ENCODE measurements at regions not wholly inside any gene's neighbourhood (a gene's known extent, or its start where the extent isn't known, plus 50 kb on each side); places are given as distances from the start of the nearest gene placed in this dataset.

GRCh38 chr13:69603144-69603853 is 504.3 kb upstream of the ATXN8OS start:
- H3K9me3 ChIP-seq (ENCODE audit: insufficient read depth, low read length), result no peaks in the 10 kb centered on the region
- no peaks in the 10 kb centered on the region for H4K20me1 ChIP-seq (ENCODE audit: insufficient read depth, low read length)
- no peaks in the 10 kb centered on the region for H3K36me3 ChIP-seq (replicated peaks; ENCODE audit: low read depth, low read length)
- H3K27me3 ChIP-seq (ENCODE audit: low read depth, low read length), result no peaks in the 10 kb centered on the region
- no peak overlapping the region for H2AFZ ChIP-seq (ENCODE audit: low read depth, low read length)
- no peak overlapping the region for H3K4me2 ChIP-seq (ENCODE audit: low read length)
- H3K4me1 ChIP-seq (ENCODE audit: low read length), result no peaks in the 10 kb centered on the region
- H3K27ac ChIP-seq (ENCODE audit: low read length), result no peak overlapping the region
- TF ChIP-seq CTCF (IDR thresholded peaks at IDR 0.05; ENCODE audit: low read depth, low read length), result no peak
- TF ChIP-seq EZH2phosphoT487 (IDR thresholded peaks at IDR 0.05; ENCODE audit: low read depth), result no peak
- H3K79me2 ChIP-seq (ENCODE audit: low read length), result no peaks in the 10 kb centered on the region
- H3K9ac ChIP-seq (ENCODE audit: low read length), result no peak overlapping the region
- no peak overlapping the region for H3K4me3 ChIP-seq (ENCODE audit: low read length)

DNA sequence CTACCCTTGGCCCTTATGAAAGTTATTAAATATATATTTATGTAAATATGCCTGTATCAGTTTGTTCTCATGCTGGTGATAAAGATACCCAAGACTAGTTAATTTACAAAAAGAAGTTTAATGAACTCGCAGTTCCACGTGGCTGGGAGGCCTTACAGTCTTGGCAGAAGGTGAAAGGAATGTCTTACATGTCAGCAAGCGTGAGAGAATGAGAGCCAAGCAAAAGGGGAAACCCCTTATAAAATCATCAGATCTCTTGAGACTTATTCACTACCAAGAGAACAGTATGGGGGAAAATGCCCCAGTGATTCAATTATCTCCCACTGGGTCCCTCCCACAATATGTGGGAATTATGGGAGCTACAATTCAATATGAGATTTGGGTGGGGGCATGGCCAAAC is 506.0 kb upstream of the ATXN8OS start:
- Histone ChIP-seq H3K9me3 (ENCODE audit: insufficient read depth, low read length) (no peaks in the 10 kb centered on the region), H3K4me3 (ENCODE audit: low read length) (no peak overlapping the region), H3K4me1 (ENCODE audit: low read length) (no peaks in the 10 kb centered on the region), H3K79me2 (ENCODE audit: low read length) (no peaks in the 10 kb centered on the region), H4K20me1 (ENCODE audit: insufficient read depth, low read length) (no peaks in the 10 kb centered on the region), H3K27ac (ENCODE audit: low read length) (no peak overlapping the region), H2AFZ (ENCODE audit: low read depth, low read length) (no peak overlapping the region), H3K9ac (ENCODE audit: low read length) (no peak overlapping the region), H3K4me2 (ENCODE audit: low read length) (no peak overlapping the region), H3K27me3 (ENCODE audit: low read depth, low read length) (no peaks in the 10 kb centered on the region), H3K36me3 (replicated peaks; ENCODE audit: low read depth, low read length) (no peaks in the 10 kb centered on the region)
- no peak for TF ChIP-seq CTCF (IDR thresholded peaks at IDR 0.05; ENCODE audit: low read depth, low read length)
- TF ChIP-seq EZH2phosphoT487 (IDR thresholded peaks at IDR 0.05; ENCODE audit: low read depth), result no peak

DNA sequence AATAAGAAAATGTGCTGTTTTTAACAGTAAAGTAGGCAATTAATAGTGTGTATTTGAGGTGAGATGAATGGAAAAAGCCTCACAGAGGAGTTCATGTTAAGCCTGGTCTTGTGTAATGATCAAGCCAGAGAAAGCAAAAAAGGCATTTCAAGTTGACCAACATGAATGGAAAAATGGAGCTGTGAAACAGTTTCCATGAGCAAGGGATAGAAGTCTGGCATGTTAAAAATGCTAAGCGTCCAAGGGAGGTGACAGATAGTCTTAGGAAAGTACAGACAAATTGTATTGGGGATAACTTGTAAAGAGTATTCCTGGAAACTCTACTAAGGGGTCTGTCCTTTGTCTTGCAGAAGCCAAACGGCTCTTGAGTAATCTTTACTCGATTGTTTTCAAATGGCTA is 506.8 kb upstream of the ATXN8OS start:
- no peaks in the 10 kb centered on the region for H3K36me3 ChIP-seq (replicated peaks; ENCODE audit: low read depth, low read length)
- TF ChIP-seq EZH2phosphoT487 (IDR thresholded peaks at IDR 0.05; ENCODE audit: low read depth) (no peak), CTCF (IDR thresholded peaks at IDR 0.05; ENCODE audit: low read depth, low read length) (no peak)
- H3K9ac ChIP-seq (ENCODE audit: low read length), result no peak overlapping the region
- no peaks in the 10 kb centered on the region for H3K9me3 ChIP-seq (ENCODE audit: insufficient read depth, low read length)
- H3K4me2 ChIP-seq (ENCODE audit: low read length), result no peak overlapping the region
- H4K20me1 ChIP-seq (ENCODE audit: insufficient read depth, low read length), result no peaks in the 10 kb centered on the region
- no peak overlapping the region for H3K27ac ChIP-seq (ENCODE audit: low read length)
- no peak overlapping the region; the same call in 1 of the 2 replicates for H2AFZ ChIP-seq (ENCODE audit: low read depth, low read length)
- H3K4me1 ChIP-seq (ENCODE audit: low read length), result no peaks in the 10 kb centered on the region
- H3K4me3 ChIP-seq (ENCODE audit: low read length), result no peak overlapping the region
- H3K27me3 ChIP-seq (ENCODE audit: low read depth, low read length), result no peaks in the 10 kb centered on the region
- H3K79me2 ChIP-seq (ENCODE audit: low read length), result no peaks in the 10 kb centered on the region

GRCh38 chr13:69597088-69597487 is 510.5 kb upstream of the ATXN8OS start:
- Histone ChIP-seq H3K9ac (ENCODE audit: low read length) (no peak overlapping the region), H3K27ac (ENCODE audit: low read length) (no peak overlapping the region)

More at GRCh38 chr13:69597088-69597487, 510.5 kb upstream of the ATXN8OS start:
- Histone ChIP-seq H2AFZ (ENCODE audit: low read depth, low read length) (no peak overlapping the region), H4K20me1 (ENCODE audit: insufficient read depth, low read length) (no peaks in the 10 kb centered on the region), H3K9me3 (ENCODE audit: insufficient read depth, low read length) (no peaks in the 10 kb centered on the region), H3K4me2 (ENCODE audit: low read length) (no peak overlapping the region), H3K79me2 (ENCODE audit: low read length) (no peaks in the 10 kb centered on the region), H3K4me1 (ENCODE audit: low read length) (no peaks in the 10 kb centered on the region), H3K27me3 (ENCODE audit: low read depth, low read length) (no peaks in the 10 kb centered on the region), H3K36me3 (replicated peaks; ENCODE audit: low read depth, low read length) (no peaks in the 10 kb centered on the region), H3K4me3 (ENCODE audit: low read length) (no peak overlapping the region)
- TF ChIP-seq EZH2phosphoT487 (IDR thresholded peaks at IDR 0.05; ENCODE audit: low read depth), result no peak
- TF ChIP-seq CTCF (IDR thresholded peaks at IDR 0.05; ENCODE audit: low read depth, low read length), result no peak
